HL-60 (cell line): ENCODE measurements at regions not wholly inside any gene's neighbourhood (a gene's known extent, or its start where the extent isn't known, plus 50 kb on each side); places are given as distances from the start of the nearest gene placed in this dataset.

Experiments
- DNase-seq, 2 experiments: peaks; one replicate each; pipeline ENCODE4 v3.0.0-alpha.2; 2010 to 2020; ENCODE audit warnings: low read depth in 1 of 2, low spot score in 1 of 2
- H3K27ac ChIP-seq: fragments of 250-450 bp; sonication (Bioruptor Pico); replicated peaks from 2 replicates; pipeline ENCODE4 v1.5.1; 2020; ENCODE audit warnings: mild to moderate bottlenecking, moderate library complexity
- H3K27me3 ChIP-seq: fragments of 250-450 bp; sonication (Bioruptor Pico); 2 replicates; pipeline ENCODE4 v1.5.1; 2021; ENCODE audit warnings: mild to moderate bottlenecking, moderate library complexity; ENCODE audit not compliant: insufficient read depth, poor library complexity, severe bottlenecking
- H3K4me3 ChIP-seq: replicated peaks from 2 replicates; pipeline ENCODE4 v1.5.1; 2011; ENCODE audit warnings: mild to moderate bottlenecking, control low read depth, low read length; ENCODE audit not compliant: insufficient read depth
- CTCF ChIP-seq: IDR thresholded peaks from one replicate; pipeline ENCODE4 v1.5.1; 2011; ENCODE audit warnings: low read length, control low read depth, inconsistent platforms; ENCODE audit not compliant: insufficient read depth
- GABPA ChIP-seq: IDR thresholded peaks from 2 replicates; pipeline ENCODE4 v1.6.1; 2012; ENCODE audit warnings: low read depth
- POLR2AphosphoS5 ChIP-seq: IDR thresholded peaks from 2 replicates; pipeline ENCODE4 v1.6.1; 2012; ENCODE audit warnings: low read depth
- REST ChIP-seq: IDR thresholded peaks from 2 replicates; pipeline ENCODE4 v1.6.1; 2012; ENCODE audit warnings: low read depth; ENCODE audit not compliant: insufficient replicate concordance
- SPI1 ChIP-seq: IDR thresholded peaks from 2 replicates; pipeline ENCODE4 v1.6.1; 2012; ENCODE audit warnings: low read depth, mild to moderate bottlenecking, borderline replicate concordance

GRCh38 chr2:234723400-234723799, 226.5 kb upstream of the ARL4C start:
- no peak for DNase-seq
- Histone ChIP-seq H3K27me3 (no peaks in the 10 kb centered on the region), H3K27ac (no peak overlapping the region), H3K4me3 (no peak overlapping the region)
- TF ChIP-seq REST (no peak), POLR2AphosphoS5 (no peak), CTCF (no peak), GABPA (no peak), SPI1 (no peak)

- Histone ChIP-seq H3K4me3 (no peak overlapping the region), H3K27ac (no peak overlapping the region), H3K27me3 (no peaks in the 10 kb centered on the region)
- no peak for DNase-seq
- TF ChIP-seq POLR2AphosphoS5 = no peak
- TF ChIP-seq REST = no peak
- TF ChIP-seq CTCF = no peak
- TF ChIP-seq SPI1 = no peak
- TF ChIP-seq GABPA = no peak
Measured at GRCh38 chr2:234722176-234722575, 225.3 kb upstream of the ARL4C start.

DNA sequence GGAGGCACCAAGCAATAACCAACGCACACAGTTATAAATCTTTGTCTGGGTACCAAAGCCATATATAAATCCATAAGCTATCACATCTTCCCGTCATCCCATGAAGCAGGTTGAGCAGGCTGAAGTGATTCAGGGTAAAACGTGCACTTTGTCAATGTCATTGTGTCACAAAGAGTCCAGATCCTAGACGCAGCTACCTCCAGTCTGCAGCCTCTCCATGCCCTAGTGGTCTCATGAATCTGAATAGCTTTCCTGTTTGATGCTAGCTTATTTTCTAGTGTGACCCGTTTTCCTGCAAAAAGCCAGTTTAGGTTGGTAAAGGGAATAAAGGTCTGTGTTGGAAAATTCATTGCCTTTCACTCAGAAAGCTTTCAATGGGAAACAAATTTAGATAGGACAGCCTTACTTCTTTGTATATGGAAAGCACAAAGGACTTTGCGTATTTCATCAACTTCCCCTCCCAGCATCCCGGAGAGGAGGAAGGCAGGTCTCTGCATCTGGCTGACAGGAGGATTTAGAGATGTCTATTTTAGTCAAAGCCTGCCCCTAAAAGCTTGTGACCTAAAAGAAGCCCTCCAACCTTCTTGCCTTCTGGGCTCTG, 222.3 kb upstream of the ARL4C start:
- H3K4me3 ChIP-seq = no peak overlapping the region
- no peak for DNase-seq
- TF ChIP-seq POLR2AphosphoS5 (no peak), REST (no peak), GABPA (no peak), CTCF (no peak), SPI1 (no peak)
- H3K27me3 ChIP-seq = no peaks in the 10 kb centered on the region
- H3K27ac ChIP-seq = no peak overlapping the region
